NCI-H69 (cell line): ENCODE measurements at regions not wholly inside any gene's neighbourhood (a gene's known extent, or its start where the extent isn't known, plus 50 kb on each side); places are given as distances from the start of the nearest gene placed in this dataset.
A peak's percentile ranks its signal among the peaks of the same experiment; 100 is the strongest.

Experiments used
- DNase-seq: peaks from one replicate; lab custom pipeline; 2025; lab: John Stamatoyannopoulos, UW

- DNase-seq = no peak
Observed at GRCh38 chr5:145708169-145708568, 127.0 kb downstream of the PRELID2 start.

GRCh38 chr5:145704724-145705123 is 130.4 kb downstream of the PRELID2 start:
- DNase-seq = no peak

DNA sequence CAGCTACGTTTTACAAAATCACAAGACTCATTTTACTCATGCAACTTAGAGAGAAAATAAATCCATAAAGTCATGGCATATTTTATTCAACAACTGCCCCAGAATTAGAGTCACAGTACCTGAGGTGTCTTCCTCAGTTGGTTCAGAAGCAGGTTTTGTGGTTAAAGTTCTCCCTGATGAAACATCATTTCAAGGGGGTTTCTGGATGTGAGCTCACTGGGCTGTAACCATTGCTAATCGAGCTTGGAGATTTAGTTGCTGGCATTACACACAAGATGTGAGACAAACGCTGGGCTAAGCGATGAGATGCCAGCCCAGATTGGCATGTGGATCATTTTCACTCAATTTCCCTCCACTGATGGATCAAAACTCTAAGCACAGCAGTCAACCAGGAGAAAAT is 131.3 kb downstream of the PRELID2 start:
- no peak for DNase-seq

DNA sequence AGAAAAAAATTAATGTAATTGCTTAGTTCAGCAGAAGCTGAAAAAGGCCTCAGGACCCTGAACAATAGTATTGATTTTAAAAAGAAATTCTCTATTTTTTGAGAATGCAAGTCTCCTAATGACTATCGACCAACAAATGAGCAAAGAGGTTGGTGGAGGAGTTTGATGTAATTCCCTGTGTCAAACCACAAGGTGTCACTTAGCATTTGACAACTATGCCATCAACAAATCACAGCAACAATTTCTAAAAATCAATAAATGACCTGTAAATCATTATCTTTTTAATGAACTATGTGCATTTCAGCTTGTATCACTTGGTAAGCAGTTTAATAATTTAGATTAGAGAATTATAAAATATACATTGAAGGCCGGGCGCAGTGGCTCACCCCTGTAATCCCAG is 133.7 kb downstream of the PRELID2 start:
- no peak for DNase-seq

DNA sequence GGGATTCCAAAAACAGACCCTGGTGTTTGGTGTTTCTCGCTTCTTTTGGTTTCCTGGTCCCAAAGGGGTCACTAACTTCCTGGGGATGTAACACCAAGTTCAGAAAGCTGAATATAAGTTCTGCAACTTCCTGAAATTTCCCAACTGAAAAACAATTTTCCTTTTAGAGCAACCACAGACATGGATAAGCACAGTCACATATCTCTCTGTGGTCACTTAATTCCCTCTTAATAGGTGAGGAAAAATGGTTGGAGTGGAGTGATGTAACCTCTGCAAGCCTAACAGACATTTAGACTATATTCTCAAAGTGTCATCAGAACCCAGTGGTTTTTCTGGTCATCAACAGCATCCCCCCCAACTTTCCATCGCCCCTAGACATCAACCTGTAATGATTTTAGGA is 135.3 kb downstream of the PRELID2 start:
- DNase-seq = no peak

DNA sequence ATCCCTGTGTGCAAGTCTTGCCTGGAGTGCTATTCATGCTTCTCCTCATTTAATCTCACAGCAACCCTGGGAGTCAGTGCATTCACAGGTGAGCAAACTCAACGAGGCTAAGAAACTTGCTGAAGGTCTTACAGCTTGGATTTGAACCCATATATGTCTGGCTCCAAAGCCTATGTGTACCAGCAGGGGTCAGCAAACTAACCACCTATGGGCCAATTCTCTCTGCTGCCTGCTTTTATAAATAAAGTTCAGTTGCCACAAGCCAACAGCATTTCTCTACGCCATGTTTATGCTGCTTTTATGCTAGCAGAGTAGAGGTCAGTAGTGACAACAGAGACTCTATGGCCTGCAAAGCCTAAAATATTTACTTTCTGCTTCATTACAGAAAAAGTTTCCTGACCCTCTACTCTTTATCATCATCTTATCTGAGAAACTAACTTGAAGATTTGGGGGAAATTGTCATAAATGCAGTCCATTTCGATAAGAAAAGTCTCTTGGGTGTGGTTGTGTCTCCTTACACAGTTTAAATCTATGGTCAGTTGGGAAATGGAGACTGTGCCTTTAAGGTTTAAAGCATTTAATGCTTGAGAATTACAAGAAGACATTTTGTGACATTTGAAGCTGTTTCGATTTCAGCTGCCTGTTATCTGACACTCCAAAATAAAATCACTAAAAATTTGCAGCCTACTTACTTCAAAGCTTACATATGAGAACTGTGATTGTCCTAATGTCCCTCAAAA is 137.7 kb downstream of the PRELID2 start:
- DNase-seq = peak; percentile 58

DNA sequence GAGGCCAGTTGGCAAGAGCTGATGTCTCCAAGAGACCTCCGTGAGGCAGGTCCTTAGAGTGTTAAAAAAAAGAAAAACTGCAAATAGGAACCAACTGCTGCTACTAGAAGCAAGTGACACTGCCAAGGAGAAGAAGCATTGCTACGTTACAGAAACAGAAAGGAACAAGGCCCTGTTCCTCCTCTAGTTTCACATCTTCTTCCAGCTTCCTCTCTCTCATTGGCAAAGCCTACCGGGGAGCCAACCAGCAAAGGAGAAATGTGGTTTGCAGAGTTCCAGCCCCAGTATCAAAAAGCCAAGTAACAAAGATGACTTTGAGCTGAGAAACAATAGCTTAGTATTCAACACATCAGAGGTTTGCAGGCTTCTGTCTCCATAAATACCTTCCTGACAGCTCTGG is 145.9 kb downstream of the PRELID2 start:
- DNase-seq = no peak

DNA sequence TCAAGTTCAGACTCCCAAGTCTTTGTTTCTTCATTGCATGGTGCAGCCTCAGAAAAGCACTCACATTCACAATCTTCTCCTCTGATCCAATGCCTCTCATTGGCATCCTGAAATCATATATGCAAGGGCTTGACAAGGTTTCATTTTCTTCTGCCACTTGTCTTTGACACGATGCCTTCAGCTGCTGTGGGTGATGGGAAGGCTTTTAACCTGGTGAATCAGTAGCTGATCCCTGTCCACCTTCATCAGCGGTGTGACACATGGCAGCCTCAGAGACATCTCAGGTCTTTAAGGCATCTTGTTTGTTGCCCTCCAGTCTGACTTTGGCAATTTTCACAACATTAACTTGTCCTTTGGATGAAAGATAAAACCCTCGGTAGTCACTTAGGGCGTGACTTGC is 147.2 kb downstream of the PRELID2 start:
- DNase-seq = no peak

- DNase-seq = no peak
Observed at GRCh38 chr5:145685417-145685816, 149.7 kb downstream of the PRELID2 start.

DNA sequence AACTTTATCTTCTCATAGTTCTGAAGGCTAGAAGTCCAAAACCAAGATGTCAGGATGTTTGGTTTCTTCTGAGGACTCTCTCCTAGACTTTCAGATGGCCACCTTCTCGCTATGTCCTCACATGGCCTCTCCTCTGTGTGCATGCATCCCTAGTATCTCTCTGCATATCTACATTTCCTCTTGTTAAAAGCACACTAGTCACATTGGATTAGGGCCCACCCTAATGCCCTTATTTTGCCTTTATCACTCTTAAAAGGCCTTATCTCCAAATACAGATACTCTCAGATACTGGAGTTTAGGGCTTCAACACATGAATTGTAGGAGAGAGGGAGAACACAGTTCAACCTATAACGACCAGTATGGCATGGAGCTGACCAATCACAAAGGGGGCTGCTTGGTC is 151.7 kb downstream of the PRELID2 start:
- DNase-seq = no peak

DNA sequence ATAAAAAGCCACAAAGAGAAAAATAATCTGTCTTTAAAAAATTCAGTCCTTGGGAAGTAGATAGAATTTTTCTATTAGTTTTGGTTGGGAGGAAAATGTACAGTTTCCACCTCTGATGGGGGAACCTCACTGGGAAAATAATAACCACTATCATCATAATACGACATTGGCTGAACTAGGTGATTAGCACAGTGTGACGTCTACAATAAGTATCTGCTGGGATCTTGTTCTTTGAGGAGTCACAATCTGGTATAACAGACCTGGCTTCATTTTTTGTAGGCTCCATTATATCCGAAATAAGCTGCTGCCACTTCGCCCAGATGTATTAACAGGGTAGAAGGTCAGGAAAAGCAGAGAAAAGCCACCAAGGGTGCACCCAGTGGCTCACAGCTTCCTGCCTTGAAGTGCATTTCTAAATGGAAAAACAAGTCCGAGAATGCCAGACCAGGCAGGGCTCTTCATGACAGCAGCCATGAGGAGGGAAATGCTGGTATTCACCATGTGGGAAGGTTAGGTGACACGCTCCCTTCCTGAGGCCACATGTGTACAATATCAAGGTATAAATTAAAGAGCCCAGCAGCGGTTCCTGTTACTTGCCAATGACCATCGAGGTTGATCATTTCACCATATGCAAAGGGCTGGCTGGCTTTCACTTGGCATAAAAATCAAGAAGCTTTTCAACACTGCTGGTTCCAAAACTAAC is 152.8 kb downstream of the PRELID2 start:
- peak; percentile 71 for DNase-seq

- peak; percentile 93 for DNase-seq
Observed at GRCh38 chr5:145681686-145682085, 153.5 kb downstream of the PRELID2 start.

DNA sequence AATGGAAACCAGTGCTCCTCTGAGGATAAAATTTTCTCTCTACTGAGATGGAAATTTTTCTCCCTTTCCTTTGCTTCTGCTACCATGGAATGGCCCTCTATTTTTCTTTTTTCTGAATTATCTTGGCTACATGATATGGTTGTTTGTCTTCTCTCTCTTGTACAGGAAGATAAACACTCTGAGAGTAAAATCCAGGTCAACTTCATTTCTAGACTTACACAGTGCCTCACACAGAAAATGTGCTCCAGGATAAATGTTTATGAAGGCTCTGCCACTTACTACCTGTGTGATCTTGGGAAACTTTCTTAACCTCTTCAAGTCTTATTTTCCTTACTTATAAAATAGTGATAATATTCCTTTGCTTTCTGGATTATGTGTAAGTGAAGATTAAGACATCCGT is 153.9 kb downstream of the PRELID2 start:
- no peak for DNase-seq

GRCh38 chr5:145680767-145681166 is 154.4 kb downstream of the PRELID2 start:
- DNase-seq = no peak

DNA sequence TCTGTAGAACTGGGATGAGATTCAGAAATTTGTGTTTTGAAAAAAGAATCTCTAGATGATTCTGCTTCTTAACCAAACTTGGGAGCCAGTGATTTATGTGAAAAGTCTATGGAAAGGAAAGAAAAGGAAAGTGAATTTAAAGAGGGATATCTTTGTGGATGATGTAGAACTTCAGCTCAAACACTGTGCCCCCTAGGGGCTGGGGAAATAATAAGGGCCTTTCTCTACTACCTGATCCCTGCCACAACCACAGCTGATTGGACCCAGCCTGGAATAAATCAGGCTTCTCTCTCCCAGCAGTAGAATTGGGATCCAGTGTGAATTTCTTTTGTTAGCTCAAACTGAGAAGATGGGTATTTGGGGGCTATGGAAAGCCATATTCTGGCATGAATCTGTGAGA is 155.0 kb downstream of the PRELID2 start:
- peak; percentile 43 for DNase-seq

- no peak for DNase-seq
Observed at GRCh38 chr5:145678255-145678654, 156.9 kb downstream of the PRELID2 start.

DNA sequence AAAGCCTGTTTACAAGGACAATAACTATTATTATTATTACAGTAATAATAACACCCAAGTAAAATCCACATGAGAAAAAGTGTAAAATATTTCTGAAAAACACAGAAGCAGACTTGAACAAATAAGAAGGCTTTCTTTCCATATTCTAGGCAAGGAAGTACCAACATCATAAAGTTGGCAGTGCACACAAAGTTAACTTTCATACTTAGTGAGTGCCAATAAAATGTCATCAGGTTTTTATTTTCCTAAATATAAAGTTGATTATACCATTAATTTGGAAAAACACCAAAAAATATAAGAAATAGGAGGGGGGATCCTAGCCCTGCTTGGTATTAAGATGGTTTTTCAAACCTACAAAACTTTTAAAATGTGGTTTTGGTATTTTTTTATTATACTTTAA is 161.4 kb downstream of the PRELID2 start:
- DNase-seq = no peak

- DNase-seq = no peak
Observed at GRCh38 chr5:145668714-145669113, 166.4 kb downstream of the PRELID2 start.

DNA sequence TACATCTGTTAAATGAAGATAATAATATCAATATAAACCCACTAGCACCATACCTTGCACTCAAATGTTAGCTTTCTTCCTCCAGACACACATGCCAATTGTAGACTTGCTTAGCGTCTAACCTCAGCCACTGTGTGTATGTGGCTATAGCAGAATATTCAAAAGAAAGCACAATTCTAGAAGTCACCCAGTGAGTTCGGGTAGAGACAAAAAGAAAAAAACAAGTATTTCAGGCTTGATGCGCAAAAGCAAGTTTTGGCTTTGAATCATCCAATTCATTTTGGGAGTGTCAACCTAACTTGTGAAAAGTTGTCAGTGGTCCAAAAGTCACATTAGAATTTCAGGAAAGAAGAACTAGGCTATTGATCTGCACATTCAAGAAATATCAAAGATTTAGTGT is 167.4 kb downstream of the PRELID2 start:
- DNase-seq = no peak

- DNase-seq = no peak
Observed at GRCh38 chr5:145666591-145666990, 168.6 kb downstream of the PRELID2 start.

- DNase-seq = no peak
Observed at GRCh38 chr5:145661737-145662485, 173.2 kb downstream of the PRELID2 start.

DNA sequence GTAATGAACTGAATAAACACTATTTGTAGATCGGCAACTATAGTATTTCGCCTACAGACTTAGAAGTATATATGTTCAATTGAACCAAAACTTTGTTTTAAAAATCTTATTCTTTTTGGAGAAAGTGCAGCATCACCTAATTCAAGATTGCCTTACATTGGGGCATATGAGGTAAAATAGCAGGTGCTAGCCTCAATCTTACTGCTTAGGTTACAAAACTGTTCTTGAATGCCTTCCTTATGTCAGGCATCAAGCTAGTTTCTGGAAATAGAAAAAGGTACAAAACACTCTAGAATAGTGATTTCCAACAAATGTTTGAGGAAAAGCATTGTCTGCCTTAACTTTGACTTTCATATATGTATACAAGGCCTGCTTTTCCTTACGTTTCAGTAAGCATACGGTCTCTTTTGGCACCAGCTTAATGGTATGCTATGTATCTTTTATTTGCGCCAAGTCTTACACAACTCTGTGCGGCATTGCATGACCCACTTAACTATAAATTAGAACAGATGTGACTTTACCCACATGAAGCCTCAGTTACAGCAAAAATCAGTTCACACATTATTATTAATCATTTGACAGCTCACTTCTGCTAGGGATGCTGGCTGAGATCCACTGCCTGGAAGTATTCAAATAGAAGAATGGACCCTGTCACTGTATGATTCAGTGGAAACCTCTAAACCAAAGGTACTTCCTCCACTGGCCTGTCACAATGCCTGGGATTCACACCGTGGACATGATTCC is 174.1 kb downstream of the PRELID2 start:
- DNase-seq = peak; percentile 14
